GM12891 (cell line): ENCODE measurements at regions not wholly inside any gene's neighbourhood (a gene's known extent, or its start where the extent isn't known, plus 50 kb on each side); places are given as distances from the start of the nearest gene placed in this dataset.

ENCODE experiments used
- DNase-seq: peaks from one replicate; pipeline ENCODE4 v3.0.0; 2011; ENCODE audit warnings: low spot score; ENCODE audit not compliant: insufficient read length
- FAIRE-seq: peaks from 2 replicates; lab custom pipeline; 2011; peaks lifted over from hg19 to GRCh38; lab: Jason Lieb, UNC
- PAX5 ChIP-seq: IDR thresholded peaks from 2 replicates; pipeline ENCODE4 v1.6.1; 2011; ENCODE audit warnings: low read length, moderate library complexity, mild to moderate bottlenecking; ENCODE audit not compliant: insufficient read depth, severe bottlenecking
- POLR2A ChIP-seq: IDR thresholded peaks from 2 replicates; pipeline ENCODE4 v1.6.1; 2011; ENCODE audit warnings: low read depth, low read length, control low read depth
- POLR2AphosphoS5 ChIP-seq: IDR thresholded peaks from 2 replicates; pipeline ENCODE4 v1.6.1; 2011; ENCODE audit warnings: low read depth, low read length, control low read depth
- POU2F2 ChIP-seq: IDR thresholded peaks from 2 replicates; pipeline ENCODE4 v1.6.1; 2011; ENCODE audit warnings: low read depth, mild to moderate bottlenecking, control low read depth, low read length, moderate library complexity
- SPI1 ChIP-seq: IDR thresholded peaks from 2 replicates; pipeline ENCODE4 v1.6.1; 2011; ENCODE audit warnings: low read depth, low read length, control low read depth
- TAF1 ChIP-seq: IDR thresholded peaks from 2 replicates; pipeline ENCODE4 v1.6.1; 2011; ENCODE audit warnings: low read depth, low read length, control low read depth

DNA sequence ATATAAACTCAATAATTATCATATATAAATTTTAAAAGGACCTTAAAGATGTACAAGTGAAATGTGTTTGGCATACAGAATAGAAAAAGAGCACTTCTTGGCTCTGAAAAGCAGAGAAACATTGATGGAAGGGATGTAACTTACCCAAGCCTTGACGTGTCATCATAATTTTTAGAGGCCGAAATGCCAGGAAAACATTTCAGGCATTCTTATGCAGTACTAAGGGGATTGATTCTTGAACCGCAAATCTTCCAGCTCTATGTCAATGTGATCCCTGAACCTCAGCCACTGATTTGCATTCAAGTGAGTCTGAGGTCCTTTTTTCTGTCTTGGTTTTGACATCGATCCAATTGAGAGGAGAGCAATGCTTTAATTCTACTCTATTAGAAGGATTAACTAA, 97.8 kb downstream of the CLDN1 start:
- FAIRE-seq = no peak

DNA sequence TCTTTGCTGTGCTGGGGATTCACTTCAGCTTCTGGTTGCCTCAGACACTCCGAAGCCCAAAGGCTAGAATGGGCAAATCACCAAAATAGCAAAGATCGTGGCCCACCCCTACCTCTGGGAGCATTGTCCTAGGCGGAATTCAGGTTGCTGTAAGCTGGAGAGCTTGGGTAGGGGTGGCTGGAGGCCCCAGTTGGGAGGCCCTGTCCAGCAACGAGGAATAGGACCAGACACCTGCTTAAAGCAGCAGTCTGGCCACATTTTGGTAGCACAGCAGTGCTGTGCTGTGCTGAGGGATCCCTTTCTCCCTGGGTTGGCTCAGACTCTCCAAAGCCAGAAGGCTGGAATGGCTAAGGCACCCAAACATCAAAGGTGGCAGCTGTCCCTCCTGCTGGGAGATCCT, 99.3 kb downstream of the CLDN1 start:
- TF ChIP-seq POLR2A (no peak), TAF1 (no peak), POLR2AphosphoS5 (no peak), PAX5 (no peak), SPI1 (no peak), POU2F2 (no peak)
- DNase-seq (no peak), FAIRE-seq (no peak)

More for the DNA sequence above, 97.8 kb downstream of the CLDN1 start:
- no peak for DNase-seq
- TF ChIP-seq POU2F2 (no peak), POLR2A (no peak)

DNA sequence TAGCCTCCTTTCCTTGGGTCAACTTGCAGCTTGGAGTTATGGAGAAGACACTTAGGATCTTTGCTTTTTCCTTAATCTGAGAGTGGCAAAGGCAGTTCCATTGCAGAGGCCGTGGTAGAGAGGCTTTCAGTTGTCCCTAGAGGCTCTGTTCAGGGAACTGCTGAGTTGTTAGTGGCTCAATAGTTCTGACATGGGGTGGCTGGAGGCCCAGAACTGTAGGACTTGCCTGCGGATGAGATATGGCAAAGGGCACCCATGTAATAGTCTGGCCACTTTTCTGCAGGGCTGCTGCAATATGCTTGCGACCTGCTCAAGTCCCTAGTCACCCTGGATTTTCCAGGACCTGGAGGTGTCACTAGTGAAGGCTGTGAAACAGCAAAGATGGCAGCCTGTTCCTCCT, 99.9 kb downstream of the CLDN1 start:
- no peak for DNase-seq
- no peak for TF ChIP-seq SPI1
- TF ChIP-seq POLR2A = no peak
- no peak for FAIRE-seq

DNA sequence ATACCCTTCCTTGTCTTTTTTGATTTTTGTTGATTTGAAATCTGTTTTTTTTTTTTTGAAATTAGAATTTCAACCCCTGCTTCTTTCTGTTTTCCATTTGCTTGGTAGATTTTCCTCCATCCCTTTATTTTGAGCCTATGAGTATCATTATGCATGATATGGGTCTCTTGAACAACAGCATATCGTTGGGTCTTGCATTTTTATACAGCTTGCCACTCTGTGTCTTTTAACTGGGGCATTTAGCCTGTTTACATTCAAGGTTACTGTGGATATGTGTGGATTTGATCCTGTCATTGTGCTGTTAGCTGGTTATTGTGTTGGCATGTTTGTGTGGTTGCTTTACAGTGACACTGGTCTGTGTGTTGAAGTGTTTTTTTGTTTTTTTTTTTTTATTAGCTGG, 99.7 kb upstream of the P3H2 start:
- TF ChIP-seq SPI1 = no peak
- TF ChIP-seq POLR2A = no peak
- no peak for TF ChIP-seq PAX5
- no peak for TF ChIP-seq POLR2AphosphoS5
- no peak for TF ChIP-seq TAF1
- TF ChIP-seq POU2F2 = no peak
- no peak for FAIRE-seq
- DNase-seq = no peak

DNA sequence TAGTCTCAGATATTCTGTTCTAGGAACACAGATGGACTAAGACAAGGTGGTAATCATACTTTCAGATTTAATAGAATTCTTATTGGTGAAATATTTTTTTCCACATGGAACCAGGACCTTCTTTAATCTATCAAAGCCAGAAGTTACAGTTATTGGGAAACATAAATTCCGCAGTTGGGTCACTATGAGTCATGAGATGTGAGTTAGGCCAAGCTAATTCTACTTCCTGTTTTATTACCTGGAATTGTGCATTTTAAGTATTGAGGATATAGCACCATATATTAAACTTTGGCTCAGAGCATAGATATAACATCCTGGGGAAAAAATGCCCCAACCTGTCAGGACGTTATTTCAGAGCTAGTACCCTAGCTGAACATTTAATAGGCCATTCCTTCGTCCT, 96.4 kb upstream of the P3H2 start:
- TF ChIP-seq POU2F2 = no peak
- no peak for TF ChIP-seq PAX5
- no peak for TF ChIP-seq SPI1
- no peak for TF ChIP-seq POLR2A
- no peak for TF ChIP-seq POLR2AphosphoS5
- no peak for TF ChIP-seq TAF1
- FAIRE-seq (no peak), DNase-seq (no peak)

DNA sequence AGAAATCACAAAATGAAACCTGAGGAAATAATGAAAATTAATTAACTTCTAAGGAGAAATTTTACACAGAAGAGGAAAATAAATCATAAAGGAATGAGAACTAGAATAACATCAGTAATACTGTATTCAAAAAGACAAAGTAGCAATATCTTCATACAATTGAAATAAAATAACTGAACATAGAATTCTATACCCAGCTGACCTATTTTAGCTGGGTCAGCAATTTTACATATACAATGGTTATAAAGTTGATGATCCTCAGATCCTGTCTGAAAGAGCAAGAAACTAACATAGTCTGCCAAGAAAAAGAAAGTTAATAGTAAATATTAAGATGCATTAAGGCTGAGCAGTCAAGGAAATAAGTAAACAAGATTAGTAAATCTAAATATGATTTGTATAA, 93.0 kb upstream of the P3H2 start:
- FAIRE-seq (no peak), DNase-seq (no peak)
- TF ChIP-seq SPI1 = no peak
- no peak for TF ChIP-seq POLR2A
- no peak for TF ChIP-seq POLR2AphosphoS5
- no peak for TF ChIP-seq PAX5
- TF ChIP-seq TAF1 = no peak
- no peak for TF ChIP-seq POU2F2

DNA sequence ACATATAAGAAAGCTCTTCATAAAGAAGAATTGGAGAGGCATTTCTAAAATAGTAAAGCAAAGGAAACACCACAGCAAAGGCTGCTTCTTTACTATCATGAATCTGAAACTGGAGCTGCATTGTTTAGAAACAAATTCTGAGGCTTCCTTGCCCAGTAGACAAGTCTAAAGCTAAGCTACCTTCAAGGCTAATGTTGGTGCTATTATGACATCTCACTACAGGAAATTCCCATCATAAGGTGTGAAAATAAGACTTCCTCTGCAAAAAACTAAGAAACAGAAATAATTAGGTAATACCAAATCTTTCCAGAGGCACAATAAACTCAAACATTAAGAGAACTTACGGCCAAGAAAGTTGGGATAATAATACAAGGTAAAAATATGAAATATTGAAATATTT, 89.9 kb upstream of the P3H2 start:
- no peak for TF ChIP-seq PAX5
- no peak for TF ChIP-seq POU2F2
- TF ChIP-seq POLR2AphosphoS5 = no peak
- TF ChIP-seq POLR2A = no peak
- no peak for TF ChIP-seq TAF1
- TF ChIP-seq SPI1 = no peak
- FAIRE-seq = no peak
- DNase-seq = no peak

DNA sequence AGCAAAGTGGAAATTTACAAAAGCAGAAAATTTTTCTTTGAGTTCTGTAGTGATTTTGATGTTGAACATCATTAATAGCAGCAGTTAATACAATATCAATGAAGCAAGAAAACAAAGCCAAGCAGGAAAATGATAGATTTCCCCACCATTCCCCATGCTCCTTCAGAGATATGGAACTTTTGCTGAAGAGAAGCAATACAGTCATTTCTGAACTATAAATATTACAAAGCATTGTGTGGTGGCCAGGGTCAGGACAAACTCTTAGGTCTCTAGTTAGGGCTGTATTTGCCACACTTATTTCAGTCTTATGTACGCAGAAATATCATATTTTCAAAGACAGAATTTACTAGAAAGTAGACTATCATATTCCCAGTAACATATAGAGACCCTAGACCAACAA, 88.8 kb upstream of the P3H2 start:
- DNase-seq = no peak
- TF ChIP-seq SPI1 (no peak), POU2F2 (no peak), POLR2AphosphoS5 (no peak), POLR2A (no peak), TAF1 (no peak), PAX5 (no peak)
- no peak for FAIRE-seq

DNA sequence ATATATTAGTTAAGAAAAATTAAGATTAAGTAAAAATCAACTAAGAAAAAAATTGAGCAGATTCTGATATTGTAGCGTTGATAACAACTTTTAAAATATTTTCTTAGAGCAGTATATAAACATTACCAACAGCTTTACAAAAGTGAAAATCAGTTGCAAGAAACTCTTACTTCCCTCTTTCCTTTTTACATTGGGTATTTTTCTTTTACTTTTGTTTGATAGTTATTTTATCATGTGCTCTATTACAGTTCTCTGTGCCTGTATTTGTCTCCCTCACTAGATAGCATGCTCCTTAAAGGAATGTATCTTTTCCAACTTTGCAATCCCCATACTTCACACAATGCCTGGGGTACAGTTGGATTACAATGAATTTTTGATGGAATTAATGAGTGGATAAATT, 87.5 kb upstream of the P3H2 start:
- DNase-seq (no peak), FAIRE-seq (no peak)
- TF ChIP-seq TAF1 (no peak), SPI1 (no peak), PAX5 (no peak), POLR2AphosphoS5 (no peak), POU2F2 (no peak), POLR2A (no peak)

DNA sequence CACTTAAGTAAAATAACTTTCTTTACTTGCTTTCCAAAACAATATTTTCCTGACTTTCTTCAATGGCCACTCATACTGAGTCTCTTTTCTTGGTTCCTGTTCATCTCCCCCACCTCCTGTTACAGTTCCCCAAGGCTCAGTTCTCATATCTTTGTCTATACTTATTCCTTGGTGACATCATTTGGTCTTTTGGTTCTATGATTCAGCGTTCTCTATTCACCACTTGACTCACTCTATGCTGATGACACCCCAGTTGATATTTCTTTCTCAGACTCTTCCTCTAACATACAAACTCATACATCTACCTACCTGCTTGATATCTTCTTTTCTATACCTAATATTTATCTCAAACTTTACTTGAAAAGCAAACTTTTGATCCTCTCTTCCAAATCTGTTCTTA, 85.0 kb upstream of the P3H2 start:
- TF ChIP-seq SPI1 = peak; percentile 75
- no peak for TF ChIP-seq TAF1
- FAIRE-seq (peak; percentile 31), DNase-seq (no peak)

DNA sequence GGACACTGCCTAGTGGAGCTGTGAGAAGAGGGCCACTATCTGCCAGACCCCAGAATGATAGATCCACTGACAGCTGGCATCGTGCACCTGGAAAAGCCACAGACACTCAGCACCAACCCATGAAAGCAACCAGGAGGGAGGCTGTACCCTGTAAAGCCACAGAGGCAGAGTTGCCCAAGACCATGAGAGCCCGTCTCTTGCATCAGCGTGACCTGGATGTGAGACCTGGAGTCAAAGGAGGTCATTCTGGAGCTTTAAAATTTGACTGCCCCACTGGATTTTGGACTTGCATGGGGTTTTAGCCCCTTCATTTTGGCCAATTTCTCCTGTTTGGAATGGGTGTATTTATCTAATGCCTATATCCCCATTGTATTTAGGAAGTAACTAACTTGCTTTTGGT, 83.5 kb upstream of the P3H2 start:
- no peak for FAIRE-seq
- TF ChIP-seq TAF1 (no peak), POU2F2 (no peak), SPI1 (no peak), POLR2A (no peak), POLR2AphosphoS5 (no peak), PAX5 (no peak)

DNA sequence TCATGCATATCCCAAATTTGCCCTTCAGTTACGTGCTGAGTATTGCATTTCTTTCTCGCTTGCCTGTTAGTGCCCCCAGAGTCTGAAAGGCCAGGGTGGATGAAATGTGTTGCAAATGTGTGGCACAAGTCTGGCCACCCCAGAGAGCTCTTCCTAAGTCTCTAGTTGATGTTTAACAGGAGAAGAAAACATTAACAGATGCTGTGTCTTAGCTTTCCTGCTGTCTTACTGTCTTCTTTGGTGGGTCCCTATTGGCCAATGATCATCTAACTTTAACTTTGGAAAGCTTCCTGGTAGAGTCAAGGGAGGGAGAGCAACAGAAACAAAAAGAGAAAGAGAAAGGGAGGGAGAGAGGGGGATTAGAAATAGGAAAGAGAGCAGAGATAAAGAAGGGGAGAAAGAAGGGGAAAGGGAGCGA, 76.7 kb upstream of the P3H2 start:
- FAIRE-seq = no peak
- DNase-seq = no peak

More for the DNA sequence above, 83.5 kb upstream of the P3H2 start:
- no peak for DNase-seq

More for the DNA sequence above, 76.7 kb upstream of the P3H2 start:
- TF ChIP-seq SPI1 = no peak
- no peak for TF ChIP-seq POLR2A
- TF ChIP-seq PAX5 = no peak
- no peak for TF ChIP-seq POLR2AphosphoS5
- no peak for TF ChIP-seq TAF1
- TF ChIP-seq POU2F2 = no peak
